Prostate gland (tissue), 2 donors: ENCODE measurements at regions not wholly inside any gene's neighbourhood (a gene's known extent, or its start where the extent isn't known, plus 50 kb on each side); places are given as distances from the start of the nearest gene placed in this dataset.
A peak's percentile ranks its signal among the peaks of the same experiment; 100 is the strongest.

ENCODE experiments used
- DNase-seq: peaks from one replicate; pipeline ENCODE4 v3.0.0-alpha.2; 2019; ENCODE audit warnings: low spot score
- H3K27ac ChIP-seq, 2 donors: fragments of 200-600 bp; sonication (generic); 2 replicates each; pipeline ENCODE4 v1.5.1; 2017 to 2019
- H3K27me3 ChIP-seq: fragments of 200-600 bp; sonication (generic); replicated peaks from 2 replicates; pipeline ENCODE4 v1.5.1; 2019; ENCODE audit not compliant: insufficient read depth
- H3K36me3 ChIP-seq, 2 donors: fragments of 200-600 bp; sonication (generic); 1 replicate in 1 of 2; 2 replicates in 1 of 2; pipeline versions ENCODE4 v1.5.1 to v1.8.1; 2017 to 2019
- H3K4me1 ChIP-seq: fragments of 200-600 bp; sonication (generic); replicated peaks from 2 replicates; pipeline ENCODE4 v1.5.1; 2019
- H3K4me3 ChIP-seq, 2 donors: fragments of 200-600 bp; sonication (generic); 2 replicates each; pipeline ENCODE4 v1.5.1; 2017 to 2019
- H3K9me3 ChIP-seq: fragments of 200-600 bp; sonication (generic); 2 replicates; pipeline ENCODE4 v1.5.1; 2017
- POLR2A ChIP-seq: fragments of 450-650 bp; IDR thresholded peaks from one replicate; pipeline ENCODE4 v1.6.1; 2016; ENCODE audit warnings: antibody characterized with exemption, mild to moderate bottlenecking
- POLR2AphosphoS5 ChIP-seq: sonication (generic); formaldehyde crosslinking; IDR thresholded peaks from one replicate; pipeline ENCODE4 v1.6.1; 2017; ENCODE audit warnings: antibody characterized with exemption
- WGBS: methylation state at CpG from one replicate; pipeline ENCODE4 v1.1.5; 2018; 5-methylcytosine and 5-hydroxymethylcytosine counted together
- intact Hi-C: fragments of 100-400 bp; cut with DNase I; formaldehyde crosslinking; loops from one replicate; pipeline ENCODE4 v1.14.2; 2022
- TF ChIP-seq, protein P1 (sequence below), 4 experiments: fragments of 200-600 bp in 2 of 4; fragments of 450-650 bp in 2 of 4; sonication (generic) in 2 of 4; IDR thresholded peaks; 1 replicate in 3 of 4; 2 replicates in 1 of 4; pipeline ENCODE4 v1.5.1; 2016 to 2019; ENCODE audit warnings: antibody characterized with exemption in 4 of 4, mild to moderate bottlenecking in 2 of 4, moderate library complexity in 2 of 4

DNA sequence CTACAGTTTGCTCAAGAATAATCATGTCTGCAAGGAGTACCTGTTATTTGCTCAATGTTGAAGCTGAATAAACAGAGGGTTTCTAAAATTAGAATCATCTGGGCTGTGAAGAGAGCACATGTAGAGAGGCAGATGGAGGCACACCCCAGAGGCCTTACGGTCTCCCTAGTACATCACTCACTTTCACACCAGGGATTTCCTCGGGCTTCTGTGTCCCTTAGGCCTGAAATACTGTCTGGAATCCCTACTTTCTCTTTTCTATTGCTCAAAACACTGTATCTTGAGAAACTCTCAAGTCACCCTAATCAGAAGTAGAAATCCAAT, 473.7 kb upstream of the ROBO2 start:
- Histone ChIP-seq H3K27me3 (no peaks in the 10 kb centered on the region), H3K27ac (no peak overlapping the region), H3K9me3 (no peaks in the 10 kb centered on the region), H3K4me1 (no peaks in the 10 kb centered on the region), H3K36me3 (no peaks in the 10 kb centered on the region), H3K4me3 (no peak overlapping the region)
- intact Hi-C loops = no loop called here
- DNase-seq = no peak
- no peak for TF ChIP-seq POLR2A
- TF ChIP-seq, protein P1, sequence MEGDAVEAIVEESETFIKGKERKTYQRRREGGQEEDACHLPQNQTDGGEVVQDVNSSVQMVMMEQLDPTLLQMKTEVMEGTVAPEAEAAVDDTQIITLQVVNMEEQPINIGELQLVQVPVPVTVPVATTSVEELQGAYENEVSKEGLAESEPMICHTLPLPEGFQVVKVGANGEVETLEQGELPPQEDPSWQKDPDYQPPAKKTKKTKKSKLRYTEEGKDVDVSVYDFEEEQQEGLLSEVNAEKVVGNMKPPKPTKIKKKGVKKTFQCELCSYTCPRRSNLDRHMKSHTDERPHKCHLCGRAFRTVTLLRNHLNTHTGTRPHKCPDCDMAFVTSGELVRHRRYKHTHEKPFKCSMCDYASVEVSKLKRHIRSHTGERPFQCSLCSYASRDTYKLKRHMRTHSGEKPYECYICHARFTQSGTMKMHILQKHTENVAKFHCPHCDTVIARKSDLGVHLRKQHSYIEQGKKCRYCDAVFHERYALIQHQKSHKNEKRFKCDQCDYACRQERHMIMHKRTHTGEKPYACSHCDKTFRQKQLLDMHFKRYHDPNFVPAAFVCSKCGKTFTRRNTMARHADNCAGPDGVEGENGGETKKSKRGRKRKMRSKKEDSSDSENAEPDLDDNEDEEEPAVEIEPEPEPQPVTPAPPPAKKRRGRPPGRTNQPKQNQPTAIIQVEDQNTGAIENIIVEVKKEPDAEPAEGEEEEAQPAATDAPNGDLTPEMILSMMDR (IDR thresholded peaks at IDR 0.05) = no peak
- TF ChIP-seq POLR2AphosphoS5 = no peak
- WGBS = 79% methylated on average over 2 of the region's 2 CpGs

DNA sequence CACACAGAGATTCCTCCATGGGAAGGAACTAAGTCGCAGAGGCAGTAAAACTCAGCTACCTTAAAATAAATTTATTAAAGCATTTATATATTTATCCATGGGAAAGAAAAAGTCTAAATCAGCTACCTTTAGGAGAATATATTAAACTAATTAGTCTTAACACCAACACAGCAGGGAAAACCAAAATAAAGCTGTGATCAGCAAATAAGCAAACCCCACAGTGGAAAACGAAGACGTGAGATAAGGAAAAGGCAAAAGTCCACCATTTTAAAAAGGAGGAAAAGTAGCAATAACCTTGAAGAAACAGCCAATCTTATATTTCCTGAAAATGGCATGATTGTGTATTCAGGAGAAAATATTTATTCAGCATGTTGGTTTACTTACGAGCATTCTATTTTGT, 473.0 kb upstream of the ROBO2 start:
- DNase-seq = no peak
- Histone ChIP-seq H3K27me3 (no peaks in the 10 kb centered on the region), H3K27ac (no peak overlapping the region), H3K36me3 (no peaks in the 10 kb centered on the region), H3K4me1 (no peaks in the 10 kb centered on the region), H3K4me3 (no peak overlapping the region), H3K9me3 (no peaks in the 10 kb centered on the region)
- TF ChIP-seq, protein P1 (IDR thresholded peaks at IDR 0.05) = no peak
- TF ChIP-seq POLR2AphosphoS5 (no peak), POLR2A (no peak)
- 96% methylated on average over 4 of the region's 4 CpGs for WGBS
- intact Hi-C loops = no loop called here

DNA sequence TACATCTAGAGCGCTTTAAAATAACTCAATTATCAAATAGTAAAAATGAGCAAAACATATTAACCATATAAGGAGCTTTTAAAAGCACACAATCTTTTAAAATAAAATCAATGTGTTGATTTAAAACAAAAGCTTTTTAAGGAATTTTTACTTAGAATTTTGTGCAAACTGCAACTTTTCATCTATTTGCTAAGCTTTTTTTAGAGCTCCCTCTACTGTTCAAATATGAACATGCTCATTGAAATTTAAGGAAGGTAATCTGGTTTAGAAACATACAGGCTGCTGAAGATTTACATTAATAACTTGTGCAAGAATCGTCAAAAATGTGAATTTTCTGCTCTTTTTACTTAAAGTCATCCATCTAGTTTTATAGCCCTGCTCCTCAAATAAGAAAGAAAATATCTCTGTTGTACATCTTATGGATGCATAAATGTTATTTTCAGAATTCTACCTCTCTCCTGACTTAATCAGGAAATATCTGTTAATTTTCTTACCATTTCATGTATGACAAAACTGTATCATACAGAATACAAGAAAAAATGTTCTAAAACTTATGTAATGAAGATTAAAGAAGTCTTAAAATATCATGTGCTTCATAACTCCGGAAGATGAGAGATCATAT, 469.4 kb upstream of the ROBO2 start:
- Histone ChIP-seq H3K9me3 (no peaks in the 10 kb centered on the region), H3K36me3 (no peaks in the 10 kb centered on the region), H3K4me3 (no peak overlapping the region), H3K27me3 (no peaks in the 10 kb centered on the region), H3K4me1 (no peaks in the 10 kb centered on the region), H3K27ac (no peak overlapping the region)
- WGBS = 64% methylated on average over 3 of the region's 3 CpGs
- no peak for TF ChIP-seq POLR2A
- TF ChIP-seq POLR2AphosphoS5 = no peak
- TF ChIP-seq, protein P1 (IDR thresholded peaks at IDR 0.05) = peak in 2 of 4 experiments; percentile 4 to 18
- intact Hi-C loops = no loop called here
- DNase-seq = no peak

DNA sequence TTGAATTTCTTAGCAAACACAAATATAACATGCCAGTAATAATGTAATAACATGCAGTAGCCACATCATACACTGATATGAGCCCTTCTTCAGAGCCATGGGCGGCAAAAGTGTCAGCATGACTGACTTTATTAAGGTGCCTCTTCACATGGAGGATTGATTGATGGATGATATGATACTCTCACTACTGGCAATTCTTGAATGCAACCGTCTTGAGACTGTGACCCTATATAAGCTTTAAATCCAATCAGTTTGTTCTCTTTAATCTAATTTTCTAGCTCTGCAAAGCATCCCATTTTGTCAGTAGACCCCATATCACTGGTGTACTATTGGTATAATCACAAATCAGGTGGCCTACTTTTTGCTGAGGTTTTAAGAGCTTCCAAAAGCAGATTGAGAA, 463.7 kb upstream of the ROBO2 start:
- TF ChIP-seq POLR2A (no peak), POLR2AphosphoS5 (no peak)
- TF ChIP-seq, protein P1 (IDR thresholded peaks at IDR 0.05) = no peak
- Histone ChIP-seq H3K4me1 (no peaks in the 10 kb centered on the region), H3K27me3 (no peaks in the 10 kb centered on the region), H3K36me3 (no peaks in the 10 kb centered on the region), H3K27ac (no peak overlapping the region), H3K4me3 (no peak overlapping the region), H3K9me3 (no peaks in the 10 kb centered on the region)
- WGBS = 88% methylated on average over 2 of the region's 2 CpGs
- no peak for DNase-seq
- intact Hi-C loops = no loop called here

DNA sequence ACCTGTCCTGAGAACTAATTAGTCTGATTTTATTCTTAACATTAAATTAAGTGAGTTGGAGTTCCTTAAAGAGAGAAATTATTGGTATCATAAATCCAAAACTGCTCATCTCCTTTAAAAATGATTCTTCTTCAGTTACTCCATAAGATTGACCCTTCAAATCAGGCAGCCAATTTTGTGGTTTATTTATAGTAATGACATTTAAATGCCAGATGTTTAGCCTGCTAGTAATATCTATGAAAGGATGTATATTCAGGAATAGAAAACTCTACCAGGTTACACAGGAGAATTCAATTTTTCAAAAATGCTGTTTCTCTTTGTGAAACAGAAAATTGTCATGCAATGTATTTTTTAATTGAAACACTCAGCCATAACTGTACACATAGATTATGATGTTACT, 457.8 kb upstream of the ROBO2 start:
- Histone ChIP-seq H3K4me3 (no peak overlapping the region), H3K27me3 (no peaks in the 10 kb centered on the region), H3K27ac (no peak overlapping the region), H3K9me3 (no peaks in the 10 kb centered on the region), H3K4me1 (no peaks in the 10 kb centered on the region), H3K36me3 (no peaks in the 10 kb centered on the region)
- intact Hi-C loops = no loop called here
- no peak for DNase-seq
- TF ChIP-seq POLR2AphosphoS5 = no peak
- no peak for TF ChIP-seq POLR2A
- TF ChIP-seq, protein P1 (IDR thresholded peaks at IDR 0.05) = no peak
